Mesenchymal stem cell (in vitro differentiated cells and primary cell): ENCODE measurements at regions not wholly inside any gene's neighbourhood (a gene's known extent, or its start where the extent isn't known, plus 50 kb on each side); places are given as distances from the start of the nearest gene placed in this dataset.

Source experiments
- DNase-seq: peaks from one replicate; pipeline ENCODE4 v3.0.0-alpha.2; 2013
- H2AFZ ChIP-seq: one replicate; pipeline ENCODE4 v1.6.1; 2013; ENCODE audit warnings: low read depth, mild to moderate bottlenecking, control low read depth, inconsistent platforms, low read length, moderate library complexity
- H2AK5ac ChIP-seq: 2 replicates; pipeline ENCODE4 v1.6.1; 2013; ENCODE audit warnings: low read length, moderate library complexity, mild to moderate bottlenecking, inconsistent platforms; ENCODE audit not compliant: severe bottlenecking
- H2BK120ac ChIP-seq: one replicate; pipeline ENCODE4 v1.6.1; 2013; ENCODE audit warnings: low read depth, mild to moderate bottlenecking, inconsistent platforms, low read length, moderate library complexity
- H2BK12ac ChIP-seq, 2 experiments: one replicate each; pipeline ENCODE4 v1.6.1; 2013; ENCODE audit warnings: inconsistent platforms in 2 of 2, low read length in 2 of 2, mild to moderate bottlenecking in 2 of 2, moderate library complexity in 2 of 2, control low read depth in 1 of 2
- H2BK15ac ChIP-seq: one replicate; pipeline ENCODE4 v1.6.1; 2013; ENCODE audit warnings: mild to moderate bottlenecking, low read depth, inconsistent platforms; ENCODE audit not compliant: poor library complexity, severe bottlenecking
- H2BK5ac ChIP-seq: 2 replicates; pipeline ENCODE4 v1.6.1; 2013; ENCODE audit warnings: low read depth, mild to moderate bottlenecking, low read length, control low read depth, inconsistent platforms; ENCODE audit not compliant: poor library complexity, severe bottlenecking
- H3K14ac ChIP-seq, 2 experiments: one replicate each; pipeline ENCODE4 v1.6.1; 2013; ENCODE audit warnings: inconsistent platforms in 2 of 2, low read length in 2 of 2, control low read depth in 1 of 2, mild to moderate bottlenecking in 1 of 2, moderate library complexity in 1 of 2
- H3K18ac ChIP-seq, 2 experiments: one replicate each; pipeline ENCODE4 v1.6.1; 2013; ENCODE audit warnings: inconsistent platforms in 2 of 2, low read length in 2 of 2, control low read depth in 1 of 2, low read depth in 1 of 2, mild to moderate bottlenecking in 1 of 2
- H3K23ac ChIP-seq, 2 experiments: one replicate each; pipeline ENCODE4 v1.6.1; 2013; ENCODE audit warnings: inconsistent platforms in 2 of 2, low read length in 2 of 2, mild to moderate bottlenecking in 2 of 2, moderate library complexity in 2 of 2, control low read depth in 1 of 2
- H3K27ac ChIP-seq: 2 replicates; pipeline ENCODE4 v1.5.1; 2013; ENCODE audit warnings: mild to moderate bottlenecking, moderate library complexity, low read length, control low read depth, inconsistent platforms; ENCODE audit not compliant: poor library complexity, severe bottlenecking
- H3K27me3 ChIP-seq, 2 experiments: 2 replicates each; pipeline versions ENCODE4 v1.6.1 to v1.7.0; 2013; ENCODE audit warnings: low read length in 2 of 2, mild to moderate bottlenecking in 2 of 2, moderate library complexity in 2 of 2, control low read depth in 1 of 2, inconsistent platforms in 1 of 2; ENCODE audit not compliant: control insufficient read depth in 1 of 2, insufficient read depth in 1 of 2
- H3K36me3 ChIP-seq, 2 experiments: 2 replicates each; pipeline versions ENCODE4 v1.6.1 to v1.7.0; 2013; ENCODE audit warnings: low read length in 2 of 2, control low read depth in 1 of 2, inconsistent platforms in 1 of 2, low read depth in 1 of 2, mild to moderate bottlenecking in 1 of 2; ENCODE audit not compliant: insufficient read depth in 2 of 2, control insufficient read depth in 1 of 2
- H3K4ac ChIP-seq, 2 experiments: one replicate each; pipeline ENCODE4 v1.6.1; 2013; ENCODE audit warnings: inconsistent platforms in 2 of 2, low read length in 2 of 2, mild to moderate bottlenecking in 2 of 2, moderate library complexity in 2 of 2, control low read depth in 1 of 2, low read depth in 1 of 2
- H3K4me1 ChIP-seq: 2 replicates; pipeline ENCODE4 v1.6.1; 2013; ENCODE audit warnings: low read depth, low read length, control low read depth; ENCODE audit not compliant: control insufficient read depth, insufficient read depth
- H3K4me2 ChIP-seq: 2 replicates; pipeline ENCODE4 v1.6.1; 2013; ENCODE audit warnings: low read length, mild to moderate bottlenecking, inconsistent platforms; ENCODE audit not compliant: poor library complexity, severe bottlenecking
- H3K4me3 ChIP-seq, 2 experiments: 2 replicates each; pipeline versions ENCODE4 v1.5.1 to v1.7.0; 2013; ENCODE audit warnings: low read length in 2 of 2, mild to moderate bottlenecking in 2 of 2, control low read depth in 1 of 2, low read depth in 1 of 2; ENCODE audit not compliant: insufficient read depth in 1 of 2
- H3K79me1 ChIP-seq: replicated peaks from 2 replicates; pipeline ENCODE4 v1.6.1; 2013; ENCODE audit warnings: mild to moderate bottlenecking, control low read depth, low read length, inconsistent platforms; ENCODE audit not compliant: poor library complexity, severe bottlenecking
- H3K9ac ChIP-seq: 2 replicates; pipeline ENCODE4 v1.7.0; 2013; ENCODE audit warnings: mild to moderate bottlenecking, low read length, moderate library complexity
- H3K9me3 ChIP-seq: 2 replicates; pipeline ENCODE4 v1.7.0; 2013; ENCODE audit warnings: mild to moderate bottlenecking, low read length; ENCODE audit not compliant: control insufficient read depth
- H4K8ac ChIP-seq: one replicate; pipeline ENCODE4 v1.6.1; 2013; ENCODE audit warnings: inconsistent platforms, mild to moderate bottlenecking, low read length, moderate library complexity
- H4K91ac ChIP-seq: one replicate; pipeline ENCODE4 v1.6.1; 2013; ENCODE audit warnings: mild to moderate bottlenecking, low read length, inconsistent platforms
- WGBS: methylation state at CpG from one replicate; pipeline ENCODE4 v1.1.7; 2013; ENCODE audit warnings: mixed read lengths; 5-methylcytosine and 5-hydroxymethylcytosine counted together

DNA sequence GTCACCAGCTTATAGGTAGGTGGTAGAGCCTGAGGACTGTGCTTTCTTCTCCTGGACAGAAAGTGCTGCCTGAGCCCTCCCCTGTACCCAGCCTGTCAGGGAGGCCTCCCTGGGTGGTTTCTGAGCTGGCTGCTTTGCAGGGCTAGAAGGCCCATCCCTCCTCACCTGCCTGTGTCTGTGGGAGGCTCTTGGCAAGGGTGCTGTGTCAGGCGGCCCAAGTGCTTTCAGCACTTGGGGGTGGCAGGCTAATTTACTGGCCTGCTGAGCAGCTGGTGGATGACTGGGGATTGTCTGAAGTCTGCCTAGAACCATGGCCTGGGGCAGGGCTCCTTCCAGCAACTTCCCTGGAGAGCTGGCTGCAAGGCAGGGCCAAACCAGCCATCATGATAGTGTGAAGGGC is 139.0 kb upstream of the NAV2 start:
- Histone ChIP-seq H3K4me2 (no peak overlapping the region), H2BK12ac (no peak overlapping the region), H2BK15ac (no peak overlapping the region), H2BK5ac (no peak overlapping the region), H3K27ac (no peak overlapping the region), H3K23ac (no peak overlapping the region), H3K4ac (no peak overlapping the region), H3K9ac (no peak overlapping the region), H3K9me3 (no peaks in the 10 kb centered on the region), H2AK5ac (no peak overlapping the region), H3K36me3 (no peaks in the 10 kb centered on the region), H3K18ac (no peak overlapping the region), H4K8ac (no peak overlapping the region), H4K91ac (no peak overlapping the region), H2AFZ (no peak overlapping the region), H3K79me1 (no peaks in the 10 kb centered on the region), H2BK120ac (no peak overlapping the region), H3K14ac (no peak overlapping the region), H3K4me3 (no peak overlapping the region), H3K27me3 (peaks cover 0 to 4% of the 10 kb centered on the region in 2 experiments), H3K4me1 (peaks cover 9% of the 10 kb centered on the region)
- no peak for DNase-seq
- WGBS, result 82% methylated on average over 1 of the region's 1 CpG

DNA sequence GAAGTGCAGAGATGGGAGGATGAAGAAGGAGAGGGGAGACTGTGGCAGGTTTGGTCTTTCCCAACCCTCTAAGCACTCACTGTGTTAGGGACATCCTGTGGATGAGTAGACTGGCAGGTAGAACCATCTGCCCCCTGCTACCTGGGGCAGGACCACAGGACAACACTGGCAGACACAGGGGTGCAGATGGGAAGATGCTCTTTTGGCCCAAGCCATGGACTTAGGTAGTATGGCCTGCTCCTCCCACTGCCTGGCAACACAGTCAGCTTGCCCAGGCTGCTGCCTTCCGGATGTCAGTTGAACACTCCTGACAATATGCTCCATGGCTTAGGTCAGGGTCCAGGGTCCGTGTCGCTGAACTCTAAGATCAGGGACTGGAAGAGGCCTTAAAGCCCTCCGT is 140.7 kb upstream of the NAV2 start:
- H4K8ac ChIP-seq, result no peak overlapping the region
- no peak overlapping the region for H3K4me2 ChIP-seq
- no peak for DNase-seq
- no peak overlapping the region for H2AK5ac ChIP-seq
- WGBS, result 80% methylated on average over 4 of the region's 4 CpGs
- H2AFZ ChIP-seq, result no peak overlapping the region
- H3K23ac ChIP-seq, result no peak overlapping the region
- H3K14ac ChIP-seq, result no peak overlapping the region
- H3K79me1 ChIP-seq, result no peaks in the 10 kb centered on the region
- H3K4ac ChIP-seq, result no peak overlapping the region
- H4K91ac ChIP-seq, result no peak overlapping the region
- H3K27me3 ChIP-seq, result peaks cover 0 to 4% of the 10 kb centered on the region in 2 experiments
- H3K4me3 ChIP-seq, result no peak overlapping the region
- H3K4me1 ChIP-seq, result no peaks in the 10 kb centered on the region
- no peak overlapping the region for H2BK120ac ChIP-seq
- H2BK15ac ChIP-seq, result no peak overlapping the region
- H3K18ac ChIP-seq, result no peak overlapping the region
- H3K27ac ChIP-seq, result no peak overlapping the region
- H3K36me3 ChIP-seq, result no peaks in the 10 kb centered on the region
- H3K9ac ChIP-seq, result no peak overlapping the region
- H3K9me3 ChIP-seq, result no peaks in the 10 kb centered on the region
- no peak overlapping the region for H2BK12ac ChIP-seq
- no peak overlapping the region for H2BK5ac ChIP-seq

DNA sequence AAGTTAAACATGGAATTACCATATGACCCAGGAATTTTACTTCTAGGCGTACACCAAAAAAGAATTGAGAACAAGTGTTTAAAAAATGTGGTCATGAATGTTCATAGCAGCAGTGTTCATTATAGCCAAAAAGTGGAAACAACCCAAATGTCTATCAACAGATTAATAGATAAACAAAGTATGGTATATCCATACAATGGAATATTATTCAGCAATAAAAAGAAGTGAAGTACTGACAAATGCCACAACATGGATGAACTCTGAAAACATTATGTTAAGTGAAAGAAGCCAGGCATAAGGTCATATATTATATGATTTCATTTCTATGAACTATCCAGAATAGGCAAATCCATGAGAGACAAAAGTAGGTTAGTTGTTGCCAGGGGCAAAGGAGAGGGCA is 141.7 kb upstream of the NAV2 start:
- no peaks in the 10 kb centered on the region for H3K9me3 ChIP-seq
- no peaks in the 10 kb centered on the region for H3K4me1 ChIP-seq
- no peak overlapping the region for H2AFZ ChIP-seq
- no peak overlapping the region for H2BK12ac ChIP-seq
- no peak overlapping the region for H2BK120ac ChIP-seq
- peaks cover 0 to 4% of the 10 kb centered on the region in 2 experiments for H3K27me3 ChIP-seq
- H3K4ac ChIP-seq, result no peak overlapping the region
- no peaks in the 10 kb centered on the region for H3K79me1 ChIP-seq
- H3K9ac ChIP-seq, result no peak overlapping the region
- no peak overlapping the region for H4K91ac ChIP-seq
- no peaks in the 10 kb centered on the region for H3K36me3 ChIP-seq
- H3K27ac ChIP-seq, result no peak overlapping the region
- no peak overlapping the region for H2AK5ac ChIP-seq
- H2BK15ac ChIP-seq, result no peak overlapping the region
- no peak overlapping the region for H3K23ac ChIP-seq
- no CpG with 5 or more reads among the region's 1 CpG for WGBS
- H3K18ac ChIP-seq, result no peak overlapping the region
- no peak overlapping the region for H2BK5ac ChIP-seq
- H3K4me2 ChIP-seq, result no peak overlapping the region
- H3K4me3 ChIP-seq, result no peak overlapping the region
- H3K14ac ChIP-seq, result no peak overlapping the region
- H4K8ac ChIP-seq, result no peak overlapping the region
- no peak for DNase-seq

DNA sequence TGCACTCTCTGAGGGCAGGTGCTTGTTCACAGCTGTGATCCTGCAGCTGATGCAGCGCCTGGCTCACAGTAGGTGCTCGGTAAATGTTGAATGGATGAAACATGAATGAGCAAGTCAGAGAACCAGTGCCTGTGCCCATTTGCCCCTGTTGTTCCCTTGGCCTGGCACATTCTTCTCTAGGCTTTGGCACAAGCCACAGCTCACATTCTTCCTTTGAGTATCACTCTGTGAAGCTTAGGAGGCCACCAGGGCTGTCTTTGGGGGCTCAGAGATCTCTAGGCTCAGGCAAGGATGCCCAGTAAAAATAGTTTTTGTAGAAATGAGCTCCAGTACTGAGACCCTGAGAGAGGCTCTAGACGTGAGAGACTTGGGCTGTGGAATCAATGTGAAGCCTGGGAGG is 144.6 kb upstream of the NAV2 start:
- Histone ChIP-seq H3K4ac (no peak overlapping the region), H2BK15ac (no peak overlapping the region), H3K27ac (no peak overlapping the region), H3K4me1 (peaks cover 3% of the 10 kb centered on the region), H3K4me3 (no peak overlapping the region), H4K91ac (no peak overlapping the region), H4K8ac (no peak overlapping the region), H2BK5ac (no peak overlapping the region), H2AK5ac (no peak overlapping the region), H3K9me3 (no peaks in the 10 kb centered on the region), H3K36me3 (no peaks in the 10 kb centered on the region), H3K4me2 (no peak overlapping the region), H3K27me3 (peaks cover 0 to 4% of the 10 kb centered on the region in 2 experiments), H3K14ac (no peak overlapping the region), H3K23ac (peak overlapping the region in 1 of 2 experiments; percentile 23), H2AFZ (no peak overlapping the region), H2BK12ac (no peak overlapping the region), H3K9ac (no peak overlapping the region), H3K79me1 (no peaks in the 10 kb centered on the region), H2BK120ac (no peak overlapping the region), H3K18ac (no peak overlapping the region)
- DNase-seq, result no peak
- 94% methylated on average over 3 of the region's 3 CpGs for WGBS
